Mammary epithelial cell (primary cell): ENCODE measurements at regions not wholly inside any gene's neighbourhood (a gene's known extent, or its start where the extent isn't known, plus 50 kb on each side); places are given as distances from the start of the nearest gene placed in this dataset.

ENCODE experiments used
- EZH2 ChIP-seq: IDR thresholded peaks from 2 replicates; pipeline ENCODE4 v1.6.1; 2012; ENCODE audit warnings: low read length, inconsistent platforms, borderline replicate concordance
- TF ChIP-seq, protein P1 (sequence below), 2 donors: IDR thresholded peaks in 1 of 2; conservative IDR thresholded peaks in 1 of 2; 2 replicates each; pipeline ENCODE4 v1.5.1; 2011 to 2012; ENCODE audit warnings: inconsistent platforms in 2 of 2, low read length in 2 of 2, mild to moderate bottlenecking in 2 of 2, control low read depth in 1 of 2, low read depth in 1 of 2; ENCODE audit not compliant: insufficient read depth in 1 of 2; ENCODE audit errors: extremely low read depth in 1 of 2

DNA sequence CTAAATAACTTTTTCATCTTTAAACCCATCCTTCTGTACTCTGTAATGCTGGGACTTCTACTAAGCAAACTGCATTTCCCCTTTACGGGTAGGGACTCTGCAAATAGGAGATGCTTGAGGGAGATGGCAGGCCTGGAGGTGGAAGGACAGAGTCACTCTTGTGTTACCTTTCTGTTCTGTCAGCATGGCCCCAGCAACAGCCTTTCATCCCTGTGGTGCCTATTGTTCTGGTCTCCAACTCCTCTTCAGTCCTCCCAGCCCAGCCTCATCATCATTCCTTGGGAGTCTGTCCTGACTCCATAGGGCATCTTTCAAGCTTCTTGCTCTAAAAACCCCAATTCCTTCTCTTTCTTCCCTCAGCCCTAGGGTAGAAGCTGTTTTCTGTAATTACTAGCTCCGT is 230.0 kb downstream of the SNX13 start:
- TF ChIP-seq, protein P1, sequence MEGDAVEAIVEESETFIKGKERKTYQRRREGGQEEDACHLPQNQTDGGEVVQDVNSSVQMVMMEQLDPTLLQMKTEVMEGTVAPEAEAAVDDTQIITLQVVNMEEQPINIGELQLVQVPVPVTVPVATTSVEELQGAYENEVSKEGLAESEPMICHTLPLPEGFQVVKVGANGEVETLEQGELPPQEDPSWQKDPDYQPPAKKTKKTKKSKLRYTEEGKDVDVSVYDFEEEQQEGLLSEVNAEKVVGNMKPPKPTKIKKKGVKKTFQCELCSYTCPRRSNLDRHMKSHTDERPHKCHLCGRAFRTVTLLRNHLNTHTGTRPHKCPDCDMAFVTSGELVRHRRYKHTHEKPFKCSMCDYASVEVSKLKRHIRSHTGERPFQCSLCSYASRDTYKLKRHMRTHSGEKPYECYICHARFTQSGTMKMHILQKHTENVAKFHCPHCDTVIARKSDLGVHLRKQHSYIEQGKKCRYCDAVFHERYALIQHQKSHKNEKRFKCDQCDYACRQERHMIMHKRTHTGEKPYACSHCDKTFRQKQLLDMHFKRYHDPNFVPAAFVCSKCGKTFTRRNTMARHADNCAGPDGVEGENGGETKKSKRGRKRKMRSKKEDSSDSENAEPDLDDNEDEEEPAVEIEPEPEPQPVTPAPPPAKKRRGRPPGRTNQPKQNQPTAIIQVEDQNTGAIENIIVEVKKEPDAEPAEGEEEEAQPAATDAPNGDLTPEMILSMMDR (conservative IDR thresholded peaks at IDR 0.05 in 1 of 2, IDR thresholded peaks at IDR 0.05 in 1 of 2; ENCODE audit: extremely low read depth in 1 of 2, insufficient read depth in 1 of 2, low read depth in 1 of 2, low read length in 2 of 2), result no peak
- no peak for TF ChIP-seq EZH2
